Esophagus muscularis mucosa (tissue), 4 donors: ENCODE measurements at regions not wholly inside any gene's neighbourhood (a gene's known extent, or its start where the extent isn't known, plus 50 kb on each side); places are given as distances from the start of the nearest gene placed in this dataset.

Experiments used
- DNase-seq: peaks from one replicate; pipeline ENCODE4 v3.0.0-alpha.2; 2017; ENCODE audit errors: extremely low spot score
- H3K27ac ChIP-seq, 4 donors: fragments of 200-600 bp; sonication (generic); replicated peaks in 1 of 4; 1 replicate in 3 of 4; 2 replicates in 1 of 4; pipeline ENCODE4 v1.5.1; 2016 to 2019; ENCODE audit warnings: mild to moderate bottlenecking in 1 of 4
- H3K27me3 ChIP-seq, 4 donors: fragments of 200-600 bp; sonication (generic); one replicate each; pipeline versions ENCODE4 v1.5.1 to v1.6.0; 2016 to 2019
- H3K36me3 ChIP-seq, 4 donors: fragments of 200-600 bp; sonication (generic); one replicate each; pipeline ENCODE4 v1.5.1; 2016 to 2019
- H3K4me1 ChIP-seq, 4 donors: fragments of 200-600 bp; sonication (generic); one replicate each; pipeline ENCODE4 v1.5.1; 2016 to 2019
- H3K4me3 ChIP-seq, 4 donors: fragments of 200-600 bp; sonication (generic); 1 replicate in 2 of 4; 2 replicates in 2 of 4; pipeline ENCODE4 v1.5.1; 2016 to 2019; ENCODE audit warnings: mild to moderate bottlenecking in 4 of 4, moderate library complexity in 1 of 4
- H3K9me3 ChIP-seq, 4 donors: fragments of 200-600 bp; sonication (generic); 1 replicate in 3 of 4; 2 replicates in 1 of 4; pipeline ENCODE4 v1.5.1; 2016 to 2019
- EP300 ChIP-seq: sonication (generic); formaldehyde crosslinking; IDR thresholded peaks from one replicate; pipeline ENCODE4 v1.6.1; 2017; ENCODE audit warnings: antibody characterized with exemption
- POLR2A ChIP-seq: fragments of 450-650 bp; IDR thresholded peaks from one replicate; pipeline ENCODE4 v1.6.1; 2017; ENCODE audit warnings: antibody characterized with exemption, moderate library complexity, mild to moderate bottlenecking, low read depth
- POLR2AphosphoS5 ChIP-seq, 2 donors: sonication (generic); formaldehyde crosslinking; IDR thresholded peaks; one replicate each; pipeline ENCODE4 v1.6.1; 2017; ENCODE audit warnings: antibody characterized with exemption in 2 of 2
- WGBS: methylation state at CpG from one replicate; pipeline ENCODE4 v1.1.5; 2018; 5-methylcytosine and 5-hydroxymethylcytosine counted together
- intact Hi-C: fragments of 100-400 bp; cut with DNase I; formaldehyde crosslinking; loops from one replicate; pipeline ENCODE4 v1.15.1; 2023
- TF ChIP-seq, protein P1 (sequence below), 3 experiments: fragments of 200-600 bp in 2 of 3; fragments of 450-650 bp in 1 of 3; sonication (generic) in 2 of 3; IDR thresholded peaks; one replicate each; pipeline ENCODE4 v1.5.1; 2017 to 2019; ENCODE audit warnings: antibody characterized with exemption in 3 of 3, mild to moderate bottlenecking in 2 of 3, moderate library complexity in 1 of 3

GRCh38 chr12:98127854-98128253 lies 387.5 kb upstream of the TMPO start:
- no peak overlapping the region for H3K27ac ChIP-seq
- H3K4me1 ChIP-seq = peaks cover 10 to 20% (median 18%) of the 10 kb centered on the region in 4 donors
- TF ChIP-seq EP300 (no peak), POLR2A (no peak), POLR2AphosphoS5 (IDR thresholded peaks at IDR 0.05) (no peak)
- TF ChIP-seq, protein P1, sequence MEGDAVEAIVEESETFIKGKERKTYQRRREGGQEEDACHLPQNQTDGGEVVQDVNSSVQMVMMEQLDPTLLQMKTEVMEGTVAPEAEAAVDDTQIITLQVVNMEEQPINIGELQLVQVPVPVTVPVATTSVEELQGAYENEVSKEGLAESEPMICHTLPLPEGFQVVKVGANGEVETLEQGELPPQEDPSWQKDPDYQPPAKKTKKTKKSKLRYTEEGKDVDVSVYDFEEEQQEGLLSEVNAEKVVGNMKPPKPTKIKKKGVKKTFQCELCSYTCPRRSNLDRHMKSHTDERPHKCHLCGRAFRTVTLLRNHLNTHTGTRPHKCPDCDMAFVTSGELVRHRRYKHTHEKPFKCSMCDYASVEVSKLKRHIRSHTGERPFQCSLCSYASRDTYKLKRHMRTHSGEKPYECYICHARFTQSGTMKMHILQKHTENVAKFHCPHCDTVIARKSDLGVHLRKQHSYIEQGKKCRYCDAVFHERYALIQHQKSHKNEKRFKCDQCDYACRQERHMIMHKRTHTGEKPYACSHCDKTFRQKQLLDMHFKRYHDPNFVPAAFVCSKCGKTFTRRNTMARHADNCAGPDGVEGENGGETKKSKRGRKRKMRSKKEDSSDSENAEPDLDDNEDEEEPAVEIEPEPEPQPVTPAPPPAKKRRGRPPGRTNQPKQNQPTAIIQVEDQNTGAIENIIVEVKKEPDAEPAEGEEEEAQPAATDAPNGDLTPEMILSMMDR (IDR thresholded peaks at IDR 0.05) = no peak
- no peaks in the 10 kb centered on the region for H3K36me3 ChIP-seq
- intact Hi-C loops = no loop called here
- H3K9me3 ChIP-seq = no peaks in the 10 kb centered on the region
- H3K27me3 ChIP-seq = no peaks in the 10 kb centered on the region
- DNase-seq = no peak
- H3K4me3 ChIP-seq = no peak overlapping the region

DNA sequence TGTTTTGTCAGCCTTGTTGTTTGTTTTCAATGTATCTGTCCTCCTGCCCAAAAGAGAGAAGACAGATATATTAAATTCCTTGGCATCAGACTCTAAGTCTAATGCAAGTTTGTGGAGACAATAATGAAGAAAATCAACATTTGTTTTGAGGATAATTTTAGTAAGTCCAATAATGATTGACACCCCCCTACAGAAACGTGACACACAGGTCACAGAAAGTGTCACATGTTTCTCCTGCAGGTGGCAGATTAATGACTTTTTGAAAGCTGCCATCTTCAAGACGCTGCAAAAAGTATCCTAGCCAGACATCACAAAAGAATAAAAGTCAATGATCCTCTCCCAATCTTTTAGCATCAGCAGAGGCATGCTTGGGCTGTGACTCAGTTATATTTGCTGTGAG lies 378.8 kb upstream of the TMPO start:
- H3K4me1 ChIP-seq = peaks cover 0 to 5% (median 0%) of the 10 kb centered on the region in 4 donors
- no peaks in the 10 kb centered on the region for H3K27me3 ChIP-seq
- no peaks in the 10 kb centered on the region for H3K36me3 ChIP-seq
- 41% methylated on average over 2 of the region's 2 CpGs for WGBS
- intact Hi-C loops = no loop called here
- H3K27ac ChIP-seq = no peak overlapping the region
- peak; percentile 17 for DNase-seq
- TF ChIP-seq POLR2AphosphoS5 (IDR thresholded peaks at IDR 0.05) (no peak), EP300 (no peak), POLR2A (no peak)
- TF ChIP-seq, protein P1 (IDR thresholded peaks at IDR 0.05) = no peak
- H3K4me3 ChIP-seq = no peak overlapping the region
- no peaks in the 10 kb centered on the region for H3K9me3 ChIP-seq

DNA sequence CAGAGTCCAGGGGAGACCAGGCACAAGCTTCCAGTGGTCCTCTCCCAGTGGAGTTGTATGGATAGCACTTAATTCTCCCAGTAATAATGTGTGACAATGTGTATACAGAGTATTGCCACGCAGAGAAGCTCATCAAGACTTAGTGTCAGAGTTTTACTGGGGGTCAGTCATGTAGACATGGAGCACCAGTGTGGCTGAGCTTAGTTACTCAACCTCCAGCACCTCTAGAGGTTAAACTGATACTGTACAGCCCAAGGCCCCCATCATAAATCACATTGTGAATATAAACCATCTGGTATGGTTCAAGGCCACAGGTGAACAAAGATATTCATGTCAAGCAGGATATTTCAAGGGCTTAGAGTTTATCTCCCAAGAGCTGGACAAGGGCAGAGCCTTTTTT lies 378.1 kb upstream of the TMPO start:
- no peaks in the 10 kb centered on the region for H3K9me3 ChIP-seq
- intact Hi-C loops = no loop called here
- DNase-seq = peak; percentile 70
- TF ChIP-seq POLR2A (no peak), POLR2AphosphoS5 (IDR thresholded peaks at IDR 0.05) (no peak), EP300 (no peak)
- TF ChIP-seq, protein P1 (IDR thresholded peaks at IDR 0.05) = no peak
- no peaks in the 10 kb centered on the region for H3K27me3 ChIP-seq
- no peak overlapping the region for H3K27ac ChIP-seq
- peaks cover 0 to 5% (median 0%) of the 10 kb centered on the region in 4 donors for H3K4me1 ChIP-seq
- WGBS = 56% methylated on average over 1 of the region's 1 CpG
- H3K4me3 ChIP-seq = no peak overlapping the region
- no peaks in the 10 kb centered on the region for H3K36me3 ChIP-seq

- Histone ChIP-seq H3K36me3 (no peaks in the 10 kb centered on the region), H3K4me1 (no peaks in the 10 kb centered on the region), H3K27me3 (no peaks in the 10 kb centered on the region), H3K9me3 (no peaks in the 10 kb centered on the region), H3K27ac (no peak overlapping the region), H3K4me3 (no peak overlapping the region)
- no peak for TF ChIP-seq POLR2AphosphoS5 (IDR thresholded peaks at IDR 0.05)
- no peak for TF ChIP-seq EP300
- TF ChIP-seq, protein P1 (IDR thresholded peaks at IDR 0.05) = no peak
- TF ChIP-seq POLR2A = no peak
- no peak for DNase-seq
- intact Hi-C loops = no loop called here
These were observed 370.4 kb upstream of the TMPO start for GRCh38 chr12:98144953-98145352.

DNA sequence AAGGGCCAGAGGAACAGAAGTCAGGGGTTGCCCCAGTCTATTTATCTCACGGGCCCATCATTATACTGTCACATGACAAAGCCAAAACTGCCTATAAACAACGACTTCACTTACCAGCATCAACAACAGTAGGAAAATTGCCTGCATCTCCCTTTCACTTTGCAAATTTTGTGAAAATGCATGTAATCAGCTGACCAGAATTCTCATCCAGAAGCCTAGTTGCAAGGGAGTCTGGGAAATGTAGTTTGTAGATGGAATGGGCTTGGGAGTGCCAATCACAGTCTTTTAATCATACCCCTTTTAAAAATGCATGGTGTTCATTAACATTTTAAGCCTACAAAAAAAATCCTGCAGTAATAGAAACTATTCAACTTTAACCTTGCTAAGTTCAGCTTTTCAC lies 369.3 kb upstream of the TMPO start:
- Histone ChIP-seq H3K4me3 (no peak overlapping the region), H3K9me3 (no peaks in the 10 kb centered on the region), H3K36me3 (no peaks in the 10 kb centered on the region), H3K27ac (no peak overlapping the region), H3K27me3 (no peaks in the 10 kb centered on the region), H3K4me1 (no peaks in the 10 kb centered on the region)
- intact Hi-C loops = no loop called here
- TF ChIP-seq, protein P1 (IDR thresholded peaks at IDR 0.05) = no peak
- TF ChIP-seq EP300 = no peak
- TF ChIP-seq POLR2AphosphoS5 (IDR thresholded peaks at IDR 0.05) = no peak
- TF ChIP-seq POLR2A = no peak
- WGBS = 79% methylated on average over 2 of the region's 2 CpGs
- DNase-seq = peak; percentile 19
